Neural progenitor cell (in vitro differentiated cells): ENCODE measurements at regions not wholly inside any gene's neighbourhood (a gene's known extent, or its start where the extent isn't known, plus 50 kb on each side); places are given as distances from the start of the nearest gene placed in this dataset.

ENCODE experiments used
- DNase-seq: peaks from one replicate; pipeline ENCODE4 v3.0.0-alpha.2; 2016; ENCODE audit warnings: low spot score
- H2AFZ ChIP-seq: fragments of 200-600 bp; sonication (generic); replicated peaks from 2 replicates; pipeline ENCODE4 v1.6.1; 2016; ENCODE audit warnings: antibody characterized with exemption
- H3F3A ChIP-seq: fragments of 200-600 bp; sonication (generic); 2 replicates; pipeline ENCODE4 v1.6.1; 2016; ENCODE audit warnings: antibody characterized with exemption, low read depth
- H3K27ac ChIP-seq: fragments of 200-600 bp; sonication (generic); 2 replicates; pipeline ENCODE4 v1.5.1; 2016; ENCODE audit warnings: mild to moderate bottlenecking
- H3K27me3 ChIP-seq: fragments of 200-600 bp; sonication (generic); 2 replicates; pipeline ENCODE4 v1.6.1; 2016; ENCODE audit warnings: mild to moderate bottlenecking, moderate library complexity
- H3K36me3 ChIP-seq: fragments of 200-600 bp; sonication (generic); 2 replicates; pipeline ENCODE4 v1.5.1; 2016
- H3K4me1 ChIP-seq: fragments of 200-600 bp; sonication (generic); 2 replicates; pipeline ENCODE4 v1.6.1; 2016; ENCODE audit warnings: mixed run types
- H3K4me2 ChIP-seq: fragments of 200-600 bp; sonication (generic); 2 replicates; pipeline ENCODE4 v1.6.1; 2016
- H3K4me3 ChIP-seq: fragments of 200-600 bp; sonication (generic); 2 replicates; pipeline ENCODE4 v1.5.1; 2016
- H3K79me2 ChIP-seq: fragments of 200-600 bp; sonication (generic); 2 replicates; pipeline ENCODE4 v1.6.1; 2016; ENCODE audit warnings: low read depth
- H3K9ac ChIP-seq: fragments of 200-600 bp; sonication (generic); 2 replicates; pipeline ENCODE4 v1.6.1; 2016
- H3K9me3 ChIP-seq: fragments of 200-600 bp; sonication (generic); 2 replicates; pipeline ENCODE4 v1.5.1; 2016; ENCODE audit warnings: low read depth
- H4K20me1 ChIP-seq: fragments of 200-600 bp; sonication (generic); 2 replicates; pipeline ENCODE4 v1.6.1; 2016; ENCODE audit warnings: low read depth
- H3K27ac Mint-ChIP-seq: 3 replicates; pipeline ENCODE4 v1.8.0; 2021; ENCODE audit warnings: mixed read lengths
- H3K27me3 Mint-ChIP-seq: 2 replicates; pipeline ENCODE4 v1.8.0; 2022; ENCODE audit warnings: low read depth, mild to moderate bottlenecking, inconsistent platforms, moderate library complexity, mixed read lengths; ENCODE audit not compliant: insufficient read depth
- H3K36me3 Mint-ChIP-seq: 3 replicates; pipeline ENCODE4 v1.8.0; 2021; ENCODE audit warnings: mixed read lengths
- H3K4me1 Mint-ChIP-seq: 3 replicates; pipeline ENCODE4 v1.8.0; 2021; ENCODE audit warnings: mixed read lengths
- H3K4me3 Mint-ChIP-seq: 3 replicates; pipeline ENCODE4 v1.8.0; 2021; ENCODE audit warnings: mild to moderate bottlenecking, moderate library complexity, mixed read lengths
- H3K9me3 Mint-ChIP-seq: 3 replicates; pipeline ENCODE4 v1.8.0; 2020; ENCODE audit warnings: mixed read lengths
- CTCF ChIP-seq: fragments of 200-600 bp; sonication (generic); IDR thresholded peaks from 2 replicates; pipeline ENCODE4 v1.5.1; 2017; ENCODE audit warnings: antibody characterized with exemption, mild to moderate bottlenecking
- EZH2 ChIP-seq: fragments of 200-600 bp; sonication (generic); IDR thresholded peaks from 2 replicates; pipeline ENCODE4 v1.6.1; 2017; ENCODE audit warnings: antibody characterized with exemption, mild to moderate bottlenecking, moderate library complexity
- EZH2phosphoT487 ChIP-seq: fragments of 200-600 bp; sonication (generic); IDR thresholded peaks from 2 replicates; pipeline ENCODE4 v1.6.1; 2017; ENCODE audit warnings: antibody characterized with exemption

DNA sequence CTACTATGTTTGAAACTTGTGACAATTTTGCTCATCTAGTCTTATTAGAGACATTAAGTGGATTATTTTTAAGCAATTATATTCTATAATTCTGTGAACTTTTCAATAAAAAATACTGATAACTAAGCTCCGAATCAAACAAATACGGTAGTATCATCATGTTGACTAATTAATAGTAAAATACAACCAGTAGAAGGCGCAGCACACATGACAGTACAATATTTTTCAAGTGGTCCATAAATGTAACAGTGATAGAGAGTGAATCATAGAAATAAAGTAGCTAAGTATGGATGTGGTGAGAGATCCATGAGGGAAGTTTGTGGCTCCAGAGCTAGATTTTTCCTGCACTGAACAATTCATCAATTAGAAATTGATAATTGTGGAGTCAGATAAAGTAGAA, 666.2 kb downstream of the KCTD8 start:
- no peak for DNase-seq
- H3K9ac ChIP-seq = no peak overlapping the region
- no peaks in the 10 kb centered on the region for H4K20me1 ChIP-seq
- Mint-ChIP-seq H3K4me3 (no peak overlapping the region), H3K9me3 (no peaks in the 10 kb centered on the region), H3K4me1 (peaks cover 2% of the 10 kb centered on the region), H3K27ac (no peak overlapping the region), H3K36me3 (no peaks in the 10 kb centered on the region), H3K27me3 (no peaks in the 10 kb centered on the region)
- no peak overlapping the region for H3K4me3 ChIP-seq
- H3K4me2 ChIP-seq = no peak overlapping the region
- no peaks in the 10 kb centered on the region for H3K4me1 ChIP-seq
- H3K9me3 ChIP-seq = no peaks in the 10 kb centered on the region
- H3F3A ChIP-seq = no peaks in the 10 kb centered on the region
- no peaks in the 10 kb centered on the region for H3K36me3 ChIP-seq
- no peaks in the 10 kb centered on the region for H3K27me3 ChIP-seq
- no peak overlapping the region for H2AFZ ChIP-seq
- no peak for TF ChIP-seq EZH2phosphoT487
- no peak for TF ChIP-seq CTCF
- no peak for TF ChIP-seq EZH2
- H3K79me2 ChIP-seq = no peaks in the 10 kb centered on the region
- H3K27ac ChIP-seq = no peak overlapping the region

DNA sequence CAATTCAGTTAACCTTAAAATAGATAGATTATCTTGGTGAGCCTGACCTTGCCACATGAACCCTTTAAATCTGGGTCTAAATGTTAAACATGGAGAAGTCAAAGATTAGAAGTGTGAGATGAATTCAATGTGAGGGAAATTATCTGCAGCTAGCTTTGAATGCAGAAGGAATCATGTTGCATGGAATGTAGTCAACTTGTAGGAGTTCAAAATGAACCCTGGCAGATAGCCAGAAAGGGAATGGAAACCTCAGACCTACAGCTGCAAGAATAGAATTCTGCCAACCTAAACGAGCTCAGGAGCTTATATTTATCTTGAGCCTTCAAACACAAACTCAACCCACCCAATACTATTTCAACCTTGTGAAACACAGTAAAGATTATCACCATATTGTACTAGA, 632.5 kb downstream of the KCTD8 start:
- Histone ChIP-seq H3F3A (no peaks in the 10 kb centered on the region), H3K4me3 (no peak overlapping the region), H3K4me1 (no peaks in the 10 kb centered on the region), H2AFZ (no peak overlapping the region), H3K9me3 (peaks cover 3% of the 10 kb centered on the region), H3K9ac (no peak overlapping the region), H3K27ac (no peak overlapping the region), H3K36me3 (no peaks in the 10 kb centered on the region), H4K20me1 (no peaks in the 10 kb centered on the region), H3K4me2 (no peak overlapping the region), H3K27me3 (no peaks in the 10 kb centered on the region), H3K79me2 (no peaks in the 10 kb centered on the region)
- Mint-ChIP-seq H3K4me1 (no peaks in the 10 kb centered on the region), H3K27me3 (no peaks in the 10 kb centered on the region), H3K4me3 (no peak overlapping the region), H3K9me3 (peaks cover 7% of the 10 kb centered on the region), H3K36me3 (no peaks in the 10 kb centered on the region), H3K27ac (no peak overlapping the region)
- DNase-seq = no peak
- no peak for TF ChIP-seq CTCF
- TF ChIP-seq EZH2 = no peak
- TF ChIP-seq EZH2phosphoT487 = no peak

GRCh38 chr4:43822621-43823020, 626.0 kb downstream of the KCTD8 start:
- Mint-ChIP-seq H3K4me3 (no peak overlapping the region), H3K27me3 (peaks cover 2% of the 10 kb centered on the region), H3K27ac (no peak overlapping the region), H3K9me3 (peaks cover 13% of the 10 kb centered on the region), H3K4me1 (no peaks in the 10 kb centered on the region), H3K36me3 (no peaks in the 10 kb centered on the region)
- Histone ChIP-seq H3K36me3 (no peaks in the 10 kb centered on the region), H2AFZ (no peak overlapping the region), H3K4me2 (no peak overlapping the region), H3K27ac (no peak overlapping the region), H3K79me2 (no peaks in the 10 kb centered on the region), H3K9me3 (peaks cover 5% of the 10 kb centered on the region), H3K4me1 (no peaks in the 10 kb centered on the region), H3K9ac (no peak overlapping the region), H3K27me3 (no peaks in the 10 kb centered on the region), H3F3A (no peaks in the 10 kb centered on the region), H3K4me3 (no peak overlapping the region), H4K20me1 (no peaks in the 10 kb centered on the region)
- no peak for DNase-seq
- TF ChIP-seq CTCF (no peak), EZH2phosphoT487 (no peak), EZH2 (no peak)

- H3K9me3 Mint-ChIP-seq = no peaks in the 10 kb centered on the region
- H3K27me3 ChIP-seq = no peaks in the 10 kb centered on the region
- H3K27ac ChIP-seq = no peak overlapping the region
- no peak overlapping the region for H3K4me2 ChIP-seq
- H3K4me1 Mint-ChIP-seq = no peaks in the 10 kb centered on the region
- no peak overlapping the region for H3K9ac ChIP-seq
- no peak overlapping the region for H3K4me3 ChIP-seq
- H3K36me3 Mint-ChIP-seq = no peaks in the 10 kb centered on the region
- no peak overlapping the region for H2AFZ ChIP-seq
- H3K36me3 ChIP-seq = no peaks in the 10 kb centered on the region
- no peaks in the 10 kb centered on the region for H3F3A ChIP-seq
- H3K9me3 ChIP-seq = no peaks in the 10 kb centered on the region
- no peak overlapping the region for H3K27ac Mint-ChIP-seq
- no peaks in the 10 kb centered on the region for H3K79me2 ChIP-seq
- no peak overlapping the region for H3K4me3 Mint-ChIP-seq
- TF ChIP-seq CTCF (no peak), EZH2phosphoT487 (no peak), EZH2 (no peak)
- H4K20me1 ChIP-seq = no peaks in the 10 kb centered on the region
- no peak for DNase-seq
- H3K27me3 Mint-ChIP-seq = no peaks in the 10 kb centered on the region
- no peaks in the 10 kb centered on the region for H3K4me1 ChIP-seq
These were observed 612.7 kb downstream of the KCTD8 start for GRCh38 chr4:43835869-43836268.
